Hypothalamus (tissue), 51 donors: ENCODE measurements at regions not wholly inside any gene's neighbourhood (a gene's known extent, or its start where the extent isn't known, plus 50 kb on each side); places are given as distances from the start of the nearest gene placed in this dataset.

Experiments
- DNase-seq, 51 donors: peaks; one replicate each; lab custom pipeline; 2025; lab: John Stamatoyannopoulos, UW

GRCh38 chr10:28250782-28251181 is 52.1 kb downstream of the MPP7 start:
- peak in 1 of 51 donors; percentile 15 for DNase-seq

DNA sequence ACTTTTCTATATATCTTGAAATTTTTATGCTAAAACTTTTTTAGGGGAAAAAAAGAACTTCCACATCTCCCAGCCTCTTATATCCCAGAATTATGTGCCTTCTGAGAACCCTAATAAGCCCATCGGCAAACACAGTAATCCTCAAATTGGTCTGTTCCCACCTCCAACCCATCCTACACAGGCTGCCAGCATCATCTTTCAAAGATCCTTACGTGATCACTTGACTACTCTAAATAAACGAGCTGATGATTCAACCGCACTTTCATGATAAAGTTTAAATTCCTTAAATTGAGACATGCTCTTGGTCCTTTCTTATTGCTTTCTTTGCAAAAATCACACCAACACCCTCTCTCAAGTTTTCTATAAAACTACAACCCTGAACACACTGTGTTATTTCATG is 52.5 kb downstream of the MPP7 start:
- DNase-seq: no peak

DNA sequence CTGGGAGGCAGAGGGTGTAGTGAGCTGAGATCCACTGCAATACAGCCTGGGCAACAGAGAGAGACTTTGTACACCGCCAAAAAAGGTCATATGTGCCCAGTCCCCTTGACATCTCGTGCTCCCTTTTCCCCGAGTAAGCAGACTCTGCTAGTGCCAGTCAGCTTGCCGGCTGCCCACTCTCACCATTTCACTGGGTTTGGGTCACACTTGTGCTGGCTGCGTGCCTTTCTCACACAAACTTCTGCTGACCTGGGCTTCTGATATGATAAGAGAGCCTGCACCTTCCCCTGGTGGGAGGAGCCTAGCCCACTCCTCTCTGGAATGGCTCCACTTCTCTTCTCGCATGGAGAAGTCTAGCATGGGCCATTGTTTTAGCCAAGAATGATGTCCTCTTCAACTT is 53.4 kb downstream of the MPP7 start:
- DNase-seq: no peak

GRCh38 chr10:28248092-28248491 is 54.8 kb downstream of the MPP7 start:
- DNase-seq: no peak

DNA sequence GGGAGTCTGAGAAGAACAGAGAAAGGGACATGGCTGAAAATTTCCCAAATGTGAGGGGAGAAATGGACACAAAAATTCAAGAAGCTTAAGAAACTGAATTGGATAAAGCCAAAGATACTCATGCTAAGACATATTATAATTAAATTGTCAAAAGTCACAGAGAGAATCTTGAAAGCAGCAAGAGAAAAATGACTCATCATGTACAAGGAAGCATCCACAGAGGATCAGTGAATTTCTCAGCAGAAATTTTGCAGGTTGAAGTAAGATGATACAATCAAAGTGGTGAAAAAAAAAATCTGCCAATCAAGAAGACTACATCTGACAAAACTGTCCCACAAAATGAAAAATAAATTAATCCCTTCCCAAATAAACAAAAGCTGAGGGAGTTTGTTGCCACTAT is 56.8 kb downstream of the MPP7 start:
- peak in 1 of 51 donors; percentile 18 for DNase-seq

GRCh38 chr10:28243923-28244322 is 58.9 kb downstream of the MPP7 start:
- no peak for DNase-seq

GRCh38 chr10:28242555-28243204 is 60.2 kb downstream of the MPP7 start:
- no peak for DNase-seq

DNA sequence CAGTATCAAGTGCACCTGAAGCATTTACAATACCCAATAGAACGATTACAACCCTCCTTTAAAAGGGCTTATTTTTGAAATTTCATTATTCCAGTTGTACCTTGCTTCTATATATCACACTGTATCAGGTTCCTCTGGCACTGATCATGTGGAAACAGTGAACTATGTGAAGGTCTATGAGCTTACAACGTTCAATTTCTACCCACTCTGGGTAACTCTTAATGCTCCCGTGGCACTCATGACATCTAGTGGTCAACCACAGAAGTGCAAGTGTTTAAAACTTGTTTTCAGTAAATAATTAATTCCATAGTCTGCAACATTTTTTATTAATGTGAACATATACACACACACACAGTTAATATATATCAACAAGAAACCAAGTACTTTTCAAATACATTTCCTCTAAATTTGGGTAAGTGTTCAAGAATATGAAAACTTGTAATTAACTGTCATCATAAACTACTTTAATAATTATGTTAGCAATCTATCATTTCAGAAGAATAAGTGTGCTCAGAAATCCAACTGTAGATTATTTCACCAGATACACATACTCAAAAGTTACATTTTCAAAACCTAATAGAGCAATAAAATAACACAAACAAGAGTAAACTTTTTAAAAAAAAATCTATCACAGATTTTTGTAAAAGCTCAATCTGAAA is 61.0 kb downstream of the MPP7 start:
- DNase-seq: peak in 4 of 51 donors; percentile 1 to 45 (median 10)

DNA sequence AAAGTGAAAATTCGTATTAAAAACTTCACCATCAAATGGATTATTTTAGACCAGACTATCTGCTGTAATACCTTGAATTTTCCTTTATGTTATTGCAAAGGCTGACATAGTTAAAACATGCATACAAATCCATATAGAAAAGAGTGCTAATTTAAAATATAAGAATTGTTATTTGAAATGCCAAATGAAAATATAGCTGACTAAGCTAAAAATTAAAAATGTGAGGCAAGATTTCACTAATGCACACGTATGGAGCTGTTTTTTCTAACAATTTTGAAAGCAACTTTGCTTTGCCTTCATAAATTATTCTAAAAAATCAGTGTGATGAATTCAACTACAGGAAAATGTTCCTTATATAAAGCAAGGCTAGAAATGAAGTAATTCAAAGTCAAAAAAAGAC is 62.5 kb downstream of the MPP7 start:
- no peak for DNase-seq

DNA sequence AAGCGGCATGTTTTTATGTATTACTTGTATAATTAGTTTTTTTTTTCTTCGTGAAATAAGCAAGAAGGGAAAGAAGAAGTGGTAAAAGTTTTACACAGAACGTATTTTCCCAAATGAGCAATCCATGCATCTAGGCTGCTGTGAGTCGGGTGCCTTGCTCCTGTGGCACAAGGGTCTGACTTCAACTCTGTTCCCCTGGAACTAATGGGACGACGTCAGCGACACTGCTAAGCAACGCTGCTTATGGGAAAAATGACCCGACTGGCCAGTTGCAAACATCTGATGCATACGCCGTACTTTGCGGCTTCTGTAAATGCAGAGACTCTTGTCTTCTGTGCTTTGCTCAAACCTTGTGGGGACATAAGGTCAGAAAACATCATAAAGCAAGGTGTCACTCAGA is 66.3 kb downstream of the MPP7 start:
- no peak for DNase-seq

DNA sequence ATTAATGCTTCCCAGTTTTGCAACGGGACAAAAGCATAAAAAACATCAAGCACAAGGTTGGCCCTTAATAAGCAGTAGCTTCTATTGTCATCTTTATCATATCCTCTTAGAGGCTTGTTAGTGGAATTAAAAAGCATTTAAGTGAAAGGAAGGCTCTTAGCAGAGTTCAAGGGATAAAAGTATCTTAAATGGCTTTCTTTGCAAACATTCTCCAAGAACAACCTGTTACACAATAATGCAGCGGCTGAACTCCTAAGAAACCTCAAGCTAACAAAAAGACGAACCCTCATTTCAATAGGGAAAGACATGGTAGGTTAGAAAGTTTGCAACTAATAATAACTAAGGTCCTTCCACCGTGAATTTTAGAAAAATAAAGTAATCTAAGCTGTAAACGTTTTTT is 82.1 kb downstream of the MPP7 start:
- DNase-seq: no peak

GRCh38 chr10:28219251-28219650 is 83.6 kb downstream of the MPP7 start:
- no peak for DNase-seq

DNA sequence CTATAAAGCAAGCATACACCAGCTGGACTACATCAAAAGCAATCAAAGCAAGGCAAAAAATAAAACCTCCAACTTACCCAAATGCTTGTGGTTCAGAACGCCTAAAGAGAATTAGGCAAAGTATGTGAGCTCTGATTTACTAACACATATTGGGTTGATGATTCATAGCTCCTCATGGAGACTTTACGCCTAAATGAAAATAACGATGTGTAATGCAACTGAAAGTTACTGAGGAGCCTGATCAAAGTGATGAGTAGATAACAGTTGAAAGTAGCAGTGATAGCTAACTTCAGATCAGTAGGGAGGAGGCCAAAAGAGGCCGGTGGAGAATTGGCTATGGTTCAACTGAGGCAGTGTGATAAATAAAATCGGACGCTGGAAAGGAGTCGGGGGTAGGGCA is 85.0 kb downstream of the MPP7 start:
- DNase-seq: no peak

- no peak for DNase-seq
Measured at GRCh38 chr10:28215930-28216329, 86.9 kb downstream of the MPP7 start.

- DNase-seq: no peak
Measured at GRCh38 chr10:28214219-28214618, 88.6 kb downstream of the MPP7 start.

DNA sequence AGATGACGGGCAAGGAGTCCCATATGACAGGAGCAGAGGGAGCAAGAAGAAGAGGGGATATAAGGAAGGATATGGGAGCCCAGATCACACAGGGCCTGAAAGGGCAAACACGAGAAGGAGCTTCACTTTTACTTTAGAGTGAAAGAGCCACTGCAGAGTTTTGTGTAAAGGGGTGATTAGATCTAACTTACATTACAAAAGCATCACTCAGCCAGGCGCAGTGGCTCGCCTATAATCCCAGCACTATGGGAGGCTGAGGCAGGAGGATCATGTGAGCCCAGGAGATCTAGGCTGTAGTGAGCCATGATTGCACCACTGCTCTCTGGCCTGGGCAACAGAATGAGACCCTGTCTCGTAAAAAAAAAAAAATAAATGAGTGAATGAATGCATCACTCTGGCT is 91.1 kb downstream of the MPP7 start:
- DNase-seq: no peak

DNA sequence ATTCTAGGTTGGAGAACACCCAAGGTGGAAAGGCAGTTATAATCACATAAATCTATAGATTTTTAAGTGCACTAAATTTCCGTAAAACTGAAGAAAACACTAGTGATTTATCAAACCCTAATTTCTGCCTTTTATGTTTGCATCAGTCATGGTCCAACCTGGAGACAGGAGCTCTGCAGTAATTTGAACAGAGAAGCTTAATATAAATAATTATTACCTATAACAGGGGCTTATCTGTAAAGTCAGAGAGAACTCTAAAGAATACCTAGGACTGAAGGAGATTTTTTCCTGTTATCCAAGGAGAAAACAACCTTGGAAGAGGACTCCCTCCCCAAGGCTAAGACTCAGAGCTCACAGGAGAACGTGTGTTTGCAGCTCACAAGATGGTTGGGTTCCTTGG is 95.1 kb downstream of the MPP7 start:
- no peak for DNase-seq

DNA sequence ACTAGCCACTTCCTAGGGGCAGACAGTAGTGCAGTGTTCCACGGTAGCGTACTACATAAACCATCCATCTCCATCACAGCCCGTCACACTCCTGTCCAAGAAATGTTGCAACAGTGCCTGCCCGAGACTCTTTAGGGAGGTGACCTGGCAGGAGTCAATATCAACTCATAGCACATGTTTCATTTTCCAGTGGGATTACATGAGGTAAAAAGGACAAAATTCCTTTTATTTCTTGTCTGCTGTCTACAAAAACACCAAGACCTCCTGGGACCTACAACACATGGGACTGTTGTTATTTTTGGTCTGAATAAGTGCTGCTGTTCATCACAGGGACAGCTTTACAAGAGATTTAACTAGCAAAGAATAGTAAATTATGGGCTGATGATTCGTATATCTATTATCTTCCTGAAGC is 99.9 kb downstream of the MPP7 start:
- no peak for DNase-seq

GRCh38 chr10:28201410-28202400 is 101.2 kb downstream of the MPP7 start:
- DNase-seq: no peak

DNA sequence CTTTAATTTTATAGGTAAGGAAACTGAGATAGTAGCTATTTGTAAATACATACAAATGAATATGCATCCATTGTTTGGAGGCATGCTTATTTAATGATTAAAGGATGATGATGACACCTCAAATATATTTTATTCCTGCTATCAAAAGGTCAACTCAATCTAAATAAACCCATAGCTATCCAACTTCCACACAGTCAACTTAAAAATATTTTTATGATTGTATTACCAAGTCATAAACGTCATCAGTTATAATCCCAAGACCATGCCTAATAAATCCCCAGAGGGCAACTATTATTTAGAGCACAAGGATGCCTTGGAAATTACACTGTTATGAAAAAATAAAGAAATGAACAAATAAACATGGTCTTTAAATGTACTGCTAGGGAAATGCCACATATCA is 102.1 kb downstream of the MPP7 start:
- DNase-seq: no peak

GRCh38 chr10:28199941-28200340 is 102.9 kb downstream of the MPP7 start:
- DNase-seq: no peak

DNA sequence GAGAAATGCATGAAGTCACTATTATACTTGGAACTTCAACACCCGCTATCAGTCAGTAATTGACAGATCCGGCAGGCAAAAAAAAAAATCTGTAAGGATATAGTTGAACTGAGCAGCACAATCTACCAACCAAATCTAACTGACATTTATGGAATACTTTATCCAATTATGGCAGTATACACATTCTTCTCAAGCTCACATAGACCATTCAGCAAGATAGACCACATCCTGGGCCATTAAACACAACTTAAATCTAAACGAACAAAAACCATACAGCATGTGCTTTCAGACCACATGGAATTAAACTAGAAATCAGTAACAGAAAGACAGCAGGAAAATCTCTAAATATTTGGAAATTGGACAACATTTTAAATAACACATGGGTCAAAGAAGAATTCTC is 112.7 kb downstream of the MPP7 start:
- DNase-seq: no peak
